ENCODE measurements at regions not wholly inside any gene's neighbourhood (a gene's known extent, or its start where the extent isn't known, plus 50 kb on each side); places are given as distances from the start of the nearest gene placed in this dataset.
A peak's percentile ranks its signal among the peaks of the same experiment; 100 is the strongest.

DNA sequence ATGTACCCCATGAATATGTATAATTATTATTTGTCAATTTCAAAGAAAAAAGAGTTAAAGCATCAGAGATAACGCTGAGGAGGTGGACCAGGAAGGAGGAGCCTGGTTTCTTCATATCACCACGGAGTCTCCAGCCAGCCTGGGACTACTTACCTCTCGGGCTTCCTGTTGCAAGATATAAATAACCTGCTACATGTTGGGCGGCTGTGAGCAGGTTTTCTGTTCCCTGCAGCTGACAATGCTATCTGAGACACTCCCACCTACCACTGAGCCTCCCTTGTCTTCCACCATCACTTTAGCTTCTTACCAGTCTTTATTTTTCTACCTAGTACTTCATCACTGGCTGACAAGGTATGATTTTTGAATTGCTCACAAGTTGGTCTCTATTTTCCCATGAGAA, 102.7 kb upstream of the CPEB4 start:
- CTCF ChIA-PET, result interaction anchor here (0.8 to 1.6 kb wide), 3 partner anchors 11 to 102 kb away, joined by 3 to 6 read pairs (median 4); partner anchors contain the start of gene CPEB4
- BruUV-seq (replicated peaks), result no TSS peak
- POLR2A ChIA-PET, result interaction anchor here (1.2 to 2.8 kb wide), 4 partner anchors 8 to 104 kb away, joined by 3 to 9 read pairs (median 8); partner anchors contain the start of gene CPEB4
- no peak overlapping the region for H3K4me3 Mint-ChIP-seq (ENCODE audit: unreplicated experiment)
- H3K36me3 Mint-ChIP-seq (ENCODE audit: insufficient read depth, unreplicated experiment), result no peaks in the 10 kb centered on the region
- TF ChIP-seq, protein P1, sequence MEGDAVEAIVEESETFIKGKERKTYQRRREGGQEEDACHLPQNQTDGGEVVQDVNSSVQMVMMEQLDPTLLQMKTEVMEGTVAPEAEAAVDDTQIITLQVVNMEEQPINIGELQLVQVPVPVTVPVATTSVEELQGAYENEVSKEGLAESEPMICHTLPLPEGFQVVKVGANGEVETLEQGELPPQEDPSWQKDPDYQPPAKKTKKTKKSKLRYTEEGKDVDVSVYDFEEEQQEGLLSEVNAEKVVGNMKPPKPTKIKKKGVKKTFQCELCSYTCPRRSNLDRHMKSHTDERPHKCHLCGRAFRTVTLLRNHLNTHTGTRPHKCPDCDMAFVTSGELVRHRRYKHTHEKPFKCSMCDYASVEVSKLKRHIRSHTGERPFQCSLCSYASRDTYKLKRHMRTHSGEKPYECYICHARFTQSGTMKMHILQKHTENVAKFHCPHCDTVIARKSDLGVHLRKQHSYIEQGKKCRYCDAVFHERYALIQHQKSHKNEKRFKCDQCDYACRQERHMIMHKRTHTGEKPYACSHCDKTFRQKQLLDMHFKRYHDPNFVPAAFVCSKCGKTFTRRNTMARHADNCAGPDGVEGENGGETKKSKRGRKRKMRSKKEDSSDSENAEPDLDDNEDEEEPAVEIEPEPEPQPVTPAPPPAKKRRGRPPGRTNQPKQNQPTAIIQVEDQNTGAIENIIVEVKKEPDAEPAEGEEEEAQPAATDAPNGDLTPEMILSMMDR (IDR thresholded peaks at IDR 0.05; ENCODE audit: unreplicated experiment), result no peak
- H3K27ac Mint-ChIP-seq (ENCODE audit: low read depth, unreplicated experiment), result no peak overlapping the region
- no peaks in the 10 kb centered on the region for H3K9me3 Mint-ChIP-seq (ENCODE audit: unreplicated experiment)
- peaks cover 55% of the 10 kb centered on the region for H3K4me1 Mint-ChIP-seq (ENCODE audit: insufficient read depth, unreplicated experiment)
- DNase-seq (ENCODE audit: unreplicated experiment), result no peak
- no peaks in the 10 kb centered on the region for H3K27me3 Mint-ChIP-seq (ENCODE audit: insufficient read depth, unreplicated experiment)
- intact Hi-C loops (cut with micrococcal nuclease), result no loop called here

DNA sequence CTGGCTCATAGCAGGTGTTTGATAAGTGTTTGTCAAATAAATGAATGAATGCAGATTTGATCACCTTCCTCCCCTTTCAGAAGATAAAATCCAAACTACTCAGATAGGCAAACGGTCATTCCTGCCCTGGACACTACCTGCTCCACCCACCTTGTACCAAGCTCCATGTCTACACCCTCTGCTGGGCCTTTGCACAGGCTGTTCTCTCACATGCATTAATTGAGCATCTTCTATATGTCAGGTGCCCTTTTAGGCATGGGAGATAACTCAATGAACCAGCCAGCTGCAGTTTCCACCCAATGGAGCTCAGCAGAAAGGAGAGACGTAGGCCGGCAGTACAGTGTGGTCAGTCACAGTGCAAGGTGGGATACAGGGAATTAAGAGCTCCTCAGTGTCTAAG, 102.3 kb upstream of the CPEB4 start:
- BruUV-seq (replicated peaks), result no TSS peak
- intact Hi-C loops (cut with micrococcal nuclease), result no loop called here
- no peaks in the 10 kb centered on the region for H3K9me3 Mint-ChIP-seq (ENCODE audit: unreplicated experiment)
- no peaks in the 10 kb centered on the region for H3K27me3 Mint-ChIP-seq (ENCODE audit: insufficient read depth, unreplicated experiment)
- H3K4me1 Mint-ChIP-seq (ENCODE audit: insufficient read depth, unreplicated experiment), result peaks cover 54% of the 10 kb centered on the region
- H3K27ac Mint-ChIP-seq (ENCODE audit: low read depth, unreplicated experiment), result no peak overlapping the region
- no peaks in the 10 kb centered on the region for H3K36me3 Mint-ChIP-seq (ENCODE audit: insufficient read depth, unreplicated experiment)
- H3K4me3 Mint-ChIP-seq (ENCODE audit: unreplicated experiment), result no peak overlapping the region
- TF ChIP-seq, protein P1 (IDR thresholded peaks at IDR 0.05; ENCODE audit: unreplicated experiment), result no peak
- ChIA-PET CTCF (interaction anchor here (0.6 to 0.8 kb wide), 2 partner anchors 68 to 75 kb away, joined by 3 read pairs; no protein-coding TSS in a partner anchor), POLR2A (interaction anchor here (0.9 to 9.8 kb wide), 6 partner anchors 8 to 104 kb away, joined by 3 to 112 read pairs (median 8); partner anchors contain the start of gene CPEB4)
- no peak for DNase-seq (ENCODE audit: unreplicated experiment)

DNA sequence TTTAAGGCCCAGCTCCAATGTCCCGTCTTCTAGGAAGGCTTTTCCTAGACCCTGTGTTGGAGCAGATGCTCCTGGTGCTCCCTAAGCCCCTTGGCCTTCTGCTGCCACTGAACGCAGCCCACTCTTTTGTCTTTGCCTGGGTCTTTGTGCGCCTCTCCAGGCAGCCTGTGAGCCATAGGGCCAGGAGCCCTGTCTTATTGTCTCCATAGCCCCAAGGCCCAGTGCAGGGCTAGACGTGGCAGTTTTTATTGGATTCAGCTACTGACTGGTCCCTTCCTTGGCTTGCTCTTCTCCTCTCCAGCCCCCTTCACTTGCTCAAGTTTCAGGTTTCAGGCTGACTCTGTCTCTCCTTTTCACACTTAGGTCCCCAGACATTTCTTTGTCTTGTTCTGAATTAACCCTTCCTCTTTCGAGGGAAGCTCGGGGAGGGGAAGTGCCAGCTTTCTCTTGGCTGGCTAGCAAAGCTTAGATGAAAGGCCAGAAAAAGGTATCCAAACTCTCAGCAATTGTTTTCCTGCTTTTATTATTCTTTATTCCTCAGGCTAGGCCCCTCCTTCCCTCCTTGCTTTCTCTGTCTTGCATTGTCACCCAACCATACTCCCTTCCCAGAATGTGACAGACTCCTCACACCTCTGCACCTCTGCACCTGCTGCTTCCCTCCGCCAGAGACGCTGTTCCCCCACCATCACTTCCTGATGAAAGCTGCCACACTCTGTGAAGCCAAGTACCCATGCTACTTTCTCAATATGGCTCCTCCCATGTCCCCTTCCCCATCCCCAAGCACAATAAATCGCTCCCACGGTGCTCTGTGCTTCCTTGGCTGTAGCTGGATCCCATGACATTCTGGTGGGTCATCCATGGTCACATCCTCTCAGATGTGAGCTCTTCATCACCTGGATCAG, 101.6 kb upstream of the CPEB4 start:
- DNase-seq (ENCODE audit: unreplicated experiment), result no peak
- Mint-ChIP-seq H3K27me3 (ENCODE audit: insufficient read depth, unreplicated experiment) (no peaks in the 10 kb centered on the region), H3K4me1 (ENCODE audit: insufficient read depth, unreplicated experiment) (peaks cover 49% of the 10 kb centered on the region), H3K9me3 (ENCODE audit: unreplicated experiment) (no peaks in the 10 kb centered on the region), H3K4me3 (ENCODE audit: unreplicated experiment) (no peak overlapping the region), H3K36me3 (ENCODE audit: insufficient read depth, unreplicated experiment) (no peaks in the 10 kb centered on the region), H3K27ac (ENCODE audit: low read depth, unreplicated experiment) (peak overlapping the region; percentile 40)
- ChIA-PET POLR2A (interaction anchor here (0.6 to 9.8 kb wide), 6 partner anchors 9 to 162 kb away, joined by 3 to 112 read pairs (median 8); partner anchors contain the start of gene CPEB4), CTCF (interaction anchor here (0.6 to 1.1 kb wide), 2 partner anchors 74 to 169 kb away, joined by 3 to 4 read pairs; no protein-coding TSS in a partner anchor)
- TF ChIP-seq, protein P1 (IDR thresholded peaks at IDR 0.05; ENCODE audit: unreplicated experiment), result no peak
- intact Hi-C loops (cut with micrococcal nuclease), result no loop called here
- BruUV-seq (replicated peaks), result no TSS peak
